Amniotic epithelial cell (primary cell): ENCODE measurements at regions not wholly inside any gene's neighbourhood (a gene's known extent, or its start where the extent isn't known, plus 50 kb on each side); places are given as distances from the start of the nearest gene placed in this dataset.

Experiments
- DNase-seq: peaks from one replicate; pipeline ENCODE4 v3.0.0-alpha.2; 2010; ENCODE audit warnings: low read depth

DNA sequence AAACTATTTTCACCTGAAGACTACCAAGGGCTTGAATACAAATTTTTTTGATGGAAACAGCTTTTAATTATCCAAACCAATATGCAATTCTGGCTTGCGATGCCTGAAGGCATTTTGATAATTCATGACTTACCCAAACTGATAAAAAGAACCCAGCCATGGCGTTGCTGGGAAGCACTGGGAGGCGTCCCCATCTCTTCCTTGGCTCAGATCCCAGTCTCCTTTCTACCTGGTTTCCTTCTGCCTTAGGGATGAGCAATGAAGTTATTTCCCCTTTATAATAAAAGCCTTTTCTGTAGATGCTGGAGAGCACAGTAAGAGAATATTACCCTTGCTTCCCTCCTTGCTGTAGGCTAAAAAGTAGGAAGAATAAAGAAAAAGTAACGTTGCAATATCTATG, 129.1 kb upstream of the ANK3 start:
- no peak for DNase-seq

DNA sequence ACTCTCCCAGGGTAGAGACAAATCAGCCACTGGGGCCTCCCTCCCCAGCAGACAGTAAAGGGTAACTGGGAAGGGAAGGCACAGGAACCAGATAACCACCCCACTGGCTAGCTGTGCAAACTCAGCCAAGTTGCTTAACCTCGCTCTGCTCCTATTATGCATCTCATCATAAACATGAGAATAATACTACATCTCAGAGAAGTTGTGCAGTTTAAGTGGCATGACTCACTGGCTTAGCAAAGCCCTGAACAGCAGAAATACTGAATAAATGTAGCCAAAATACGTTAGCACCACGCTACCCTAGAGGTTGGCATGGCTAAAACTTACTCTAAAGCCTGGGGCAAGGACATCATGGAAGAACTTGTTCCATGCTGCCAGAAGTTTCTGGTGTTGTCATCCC, 128.1 kb upstream of the ANK3 start:
- DNase-seq: peak; percentile 41

DNA sequence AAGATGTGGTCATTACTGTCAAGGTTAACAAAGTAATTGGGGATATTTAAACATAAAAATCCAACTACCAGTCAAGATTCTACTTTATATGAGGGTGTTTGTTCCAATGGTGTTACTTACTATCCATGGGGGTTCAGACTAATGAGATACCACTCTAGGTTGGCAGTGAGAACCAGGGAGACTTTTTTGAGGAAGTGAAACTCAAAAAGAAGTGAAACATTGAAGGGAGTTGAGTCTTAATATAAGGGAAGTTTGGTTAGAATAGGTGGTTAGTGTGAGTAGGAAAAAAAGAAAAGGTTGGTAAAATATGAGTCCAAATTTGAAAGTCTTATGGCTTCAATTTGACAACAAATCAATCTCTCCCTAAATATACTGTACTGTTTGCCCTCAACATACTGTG, 123.6 kb upstream of the ANK3 start:
- DNase-seq: no peak

GRCh38 chr10:60511477-60512229, 122.0 kb upstream of the ANK3 start:
- peak; percentile 33 for DNase-seq

DNA sequence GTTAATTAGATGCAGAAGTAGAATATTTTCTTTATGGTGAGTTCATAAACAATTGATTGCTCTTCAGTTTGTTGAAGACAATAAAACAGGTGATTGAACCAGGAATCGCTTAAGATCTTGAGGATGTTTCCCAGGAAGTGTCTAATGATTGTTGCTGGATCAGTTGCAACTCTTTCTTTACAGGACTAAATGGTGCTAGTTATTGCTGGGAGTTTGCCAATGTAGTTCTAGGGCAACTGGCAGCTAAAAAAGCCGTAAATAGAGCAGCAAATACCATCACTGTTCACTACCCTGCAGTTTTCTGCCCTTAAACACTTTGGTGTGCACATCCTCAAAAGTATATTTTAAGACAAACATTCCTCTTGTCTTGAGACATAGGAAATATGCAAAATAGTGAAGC, 119.2 kb upstream of the ANK3 start:
- DNase-seq: no peak

DNA sequence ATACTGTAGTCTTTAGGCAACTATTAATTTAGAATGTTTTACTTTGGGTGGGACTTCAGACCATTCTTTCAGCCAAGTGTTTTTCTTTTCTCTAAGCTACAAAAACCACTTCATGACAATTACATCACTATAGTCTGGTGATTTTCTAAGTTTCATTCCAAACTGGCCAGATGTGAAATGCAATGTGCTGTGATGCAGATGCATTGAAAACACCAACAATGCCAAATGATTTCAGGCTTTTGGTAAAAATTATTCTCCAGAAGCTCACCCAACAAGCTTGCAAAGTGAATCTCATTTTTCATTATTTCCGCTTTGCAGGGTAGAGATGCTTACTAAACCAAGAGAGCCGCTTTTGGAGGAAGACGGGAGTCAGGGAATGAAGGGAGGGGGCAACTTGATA, 118.4 kb upstream of the ANK3 start:
- DNase-seq: no peak

GRCh38 chr10:60502621-60503020, 112.9 kb upstream of the ANK3 start:
- DNase-seq: no peak

DNA sequence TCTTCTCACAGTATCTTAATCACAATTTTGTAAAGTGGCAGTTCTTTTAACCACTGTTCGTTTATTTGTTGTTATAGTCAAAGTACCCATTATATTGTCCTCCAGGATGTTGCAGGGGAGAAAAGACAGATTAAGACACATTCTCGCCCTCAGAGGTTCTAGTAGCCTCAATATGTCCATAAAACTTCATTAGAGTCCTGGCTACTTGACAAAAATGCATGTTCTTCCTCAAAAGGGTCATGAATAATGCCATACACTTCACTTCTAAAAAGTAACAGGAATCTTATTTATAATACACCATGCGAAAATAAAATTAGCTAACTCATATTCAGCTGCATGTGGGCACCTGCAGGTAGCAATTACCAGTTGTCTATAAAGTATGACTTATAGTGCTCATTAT, 109.3 kb upstream of the ANK3 start:
- no peak for DNase-seq

DNA sequence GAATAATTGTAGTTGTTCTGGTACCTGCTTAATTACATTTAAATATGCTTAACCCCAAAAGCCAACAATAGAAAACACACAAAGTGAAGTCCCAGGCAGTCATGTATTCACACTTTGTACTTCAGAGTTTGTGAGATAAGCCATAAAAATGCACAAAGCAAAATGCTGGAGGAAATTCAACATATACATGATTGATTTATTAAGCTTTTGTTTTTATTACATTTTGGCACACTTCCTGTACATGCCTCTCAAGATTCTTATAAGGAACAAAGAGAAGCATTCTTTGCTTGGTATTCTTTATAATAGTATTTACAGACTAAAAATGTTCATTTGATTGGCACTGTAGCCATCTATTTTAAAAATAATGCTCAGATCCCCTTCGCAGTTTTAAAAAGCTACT, 107.7 kb upstream of the ANK3 start:
- no peak for DNase-seq

DNA sequence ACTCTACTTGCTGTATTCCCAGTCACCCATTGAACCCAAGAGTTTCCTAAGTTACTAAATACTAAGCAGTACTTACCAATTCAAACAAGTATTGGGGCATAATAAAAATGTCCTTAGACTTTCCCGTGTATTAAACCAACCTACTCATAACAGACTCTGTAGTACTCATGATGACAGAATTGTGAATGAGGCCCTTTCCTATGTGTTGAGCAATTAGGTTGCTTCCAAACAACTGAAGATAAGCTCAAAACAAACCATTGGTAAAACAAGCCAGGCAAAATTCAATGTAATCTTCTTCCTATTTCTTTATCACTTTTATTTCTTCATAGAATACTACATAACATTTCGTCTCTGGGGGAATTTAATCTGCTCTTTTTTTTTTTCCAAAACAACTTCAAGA, 106.5 kb upstream of the ANK3 start:
- DNase-seq: peak; percentile 67

GRCh38 chr10:60495338-60496055, 105.8 kb upstream of the ANK3 start:
- no peak for DNase-seq

- no peak for DNase-seq
Observed at GRCh38 chr10:60494774-60495173, 105.1 kb upstream of the ANK3 start.

GRCh38 chr10:60491162-60491561, 101.5 kb upstream of the ANK3 start:
- DNase-seq: no peak

DNA sequence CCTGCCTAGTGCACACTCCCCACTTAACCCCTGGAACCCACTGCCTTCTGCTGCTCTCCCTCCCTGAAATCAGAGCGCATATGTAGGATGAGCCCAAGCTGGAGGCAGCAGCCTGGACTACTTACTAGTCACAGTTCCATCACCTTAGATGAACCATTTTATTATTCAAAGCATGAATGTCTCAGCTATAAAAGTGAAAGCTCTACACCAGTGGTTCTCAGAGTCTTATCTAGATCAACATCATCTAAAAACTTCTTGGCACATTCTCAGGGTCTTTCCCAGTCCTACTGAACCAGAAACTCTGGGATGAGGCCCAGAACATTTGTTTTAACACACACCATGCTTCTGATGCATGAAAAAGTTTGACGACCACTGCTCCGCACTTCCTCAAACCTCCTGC, 100.3 kb upstream of the ANK3 start:
- DNase-seq: peak; percentile 35

- DNase-seq: no peak
Observed at GRCh38 chr10:60488111-60488669, 98.5 kb upstream of the ANK3 start.

- DNase-seq: no peak
Observed at GRCh38 chr10:60487543-60487942, 97.9 kb upstream of the ANK3 start.

DNA sequence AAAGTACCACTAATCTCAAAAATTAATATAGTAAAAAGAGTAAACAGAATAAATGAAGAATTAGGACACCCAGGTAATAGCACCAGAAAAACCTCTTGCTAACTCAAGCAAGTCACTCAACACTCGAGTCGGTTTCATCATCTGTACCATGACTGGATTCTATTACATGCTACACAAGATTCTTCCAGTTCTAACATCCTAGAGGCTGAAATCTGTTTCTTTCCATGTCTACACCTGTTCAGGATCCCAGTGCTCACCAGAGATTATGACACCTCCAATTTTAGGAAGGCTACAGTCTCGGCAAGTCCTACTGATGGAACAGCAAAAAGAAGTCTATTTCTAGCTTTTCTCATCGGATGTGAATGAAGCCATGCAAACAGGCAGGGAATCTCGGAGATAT, 95.3 kb upstream of the ANK3 start:
- DNase-seq: no peak

GRCh38 chr10:60480865-60481563, 91.3 kb upstream of the ANK3 start:
- DNase-seq: peak; percentile 94

DNA sequence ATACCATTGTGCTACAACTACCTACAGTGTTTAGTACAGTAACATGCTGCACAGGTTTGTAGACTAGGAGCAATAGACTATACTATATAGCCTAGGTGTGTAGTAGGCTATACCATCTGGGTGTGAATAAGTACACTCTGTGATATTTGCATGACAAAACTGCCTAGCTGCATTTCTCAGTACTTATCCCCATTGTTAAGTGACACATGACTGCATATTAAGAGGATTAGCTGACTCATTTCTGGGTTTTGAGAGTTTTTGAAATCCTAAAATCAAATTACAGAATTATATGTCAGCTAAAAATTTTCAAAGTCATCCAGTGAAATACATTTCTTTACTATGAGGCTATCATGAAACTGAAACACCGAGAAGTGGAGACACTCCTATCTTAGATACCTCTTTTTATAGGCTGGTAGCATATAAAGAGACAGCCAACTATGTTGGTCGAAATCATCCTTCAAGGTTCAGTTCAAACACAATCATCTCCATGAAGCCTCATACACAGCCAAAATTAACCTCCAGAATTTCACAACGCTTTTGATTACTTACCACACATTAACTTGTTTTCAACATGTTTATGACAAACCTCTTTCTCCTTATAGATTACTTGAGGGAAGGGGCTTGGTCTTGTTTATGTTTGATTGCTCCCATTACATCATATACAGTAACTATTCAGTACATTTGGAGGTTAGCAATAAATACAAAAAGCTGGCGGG, 89.8 kb upstream of the ANK3 start:
- DNase-seq: peak; percentile 22

DNA sequence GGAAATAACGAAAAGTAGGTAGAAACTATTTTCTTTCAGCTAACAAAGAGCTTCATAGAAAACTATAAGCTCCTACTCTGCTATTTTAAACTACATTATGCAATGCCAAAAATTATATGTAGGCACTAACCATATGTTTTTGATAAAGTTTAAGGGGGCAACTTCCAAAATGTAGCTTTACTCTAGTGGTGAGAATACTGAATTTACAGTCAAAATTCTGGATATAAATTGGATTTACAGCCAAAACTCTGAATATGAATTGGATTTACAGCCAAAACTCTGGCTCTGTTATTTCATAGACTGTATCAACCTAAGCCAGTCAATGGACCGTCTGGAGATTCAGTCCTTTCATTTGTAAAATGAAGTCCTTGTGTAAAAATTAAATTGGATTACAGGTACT, 86.8 kb upstream of the ANK3 start:
- no peak for DNase-seq

DNA sequence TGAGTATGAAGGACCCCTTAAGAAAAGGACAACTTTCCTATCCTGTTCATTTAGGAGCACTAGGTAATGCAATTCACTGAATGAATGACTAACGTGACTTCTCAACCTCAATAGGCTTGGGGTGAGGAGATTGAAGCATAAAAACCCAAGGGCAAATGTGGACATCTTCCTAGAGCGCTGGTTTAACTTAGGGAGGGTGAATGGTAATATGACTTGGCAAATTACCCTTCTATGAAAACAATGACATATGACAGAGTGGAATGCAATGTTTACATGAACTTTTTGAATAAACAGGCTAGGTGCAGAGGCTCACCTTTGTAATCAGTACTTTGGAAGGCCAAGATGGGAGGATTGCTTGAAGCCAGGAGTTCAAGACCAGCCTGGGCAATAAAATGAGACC, 83.9 kb upstream of the ANK3 start:
- no peak for DNase-seq

GRCh38 chr10:60470091-60470490, 80.4 kb upstream of the ANK3 start:
- no peak for DNase-seq
